BJ (cell line): ENCODE measurements at regions not wholly inside any gene's neighbourhood (a gene's known extent, or its start where the extent isn't known, plus 50 kb on each side); places are given as distances from the start of the nearest gene placed in this dataset.

Experiments
- CTCF ChIA-PET: fragments of 350-600 bp; formaldehyde crosslinking; extraction: SDS; loops from one replicate; lab custom pipeline; 2021; ENCODE audit warnings: antibody characterized with exemption, inconsistent platforms; lab: Yijun Ruan, JAX
- POLR2A ChIA-PET: fragments of 300-600 bp; sonication (Branson Sonifier 250); formaldehyde crosslinking; extraction: SDS; loops from one replicate; lab custom pipeline; 2021; ENCODE audit warnings: antibody characterized with exemption; lab: Charles Lee
- DNase-seq: peaks from one replicate; pipeline ENCODE4 v3.0.0-alpha.2; 2011; ENCODE audit warnings: low read depth
- H3K27me3 ChIP-seq: 2 replicates; pipeline ENCODE4 v1.6.0; 2011; ENCODE audit warnings: low read length; ENCODE audit not compliant: control insufficient read depth, insufficient read depth
- H3K36me3 ChIP-seq: 2 replicates; pipeline ENCODE4 v1.5.1; 2011; ENCODE audit warnings: low read length; ENCODE audit not compliant: control insufficient read depth, insufficient read depth
- H3K4me3 ChIP-seq: 2 replicates; pipeline ENCODE4 v1.5.1; 2011; ENCODE audit warnings: low read depth, mild to moderate bottlenecking, control low read depth, low read length
- TF ChIP-seq, protein P1 (sequence below): IDR thresholded peaks from 2 replicates; pipeline ENCODE4 v1.5.1; 2011; ENCODE audit warnings: low read depth, mild to moderate bottlenecking, control low read depth, inconsistent platforms, low read length, moderate library complexity; ENCODE audit not compliant: insufficient read depth

DNA sequence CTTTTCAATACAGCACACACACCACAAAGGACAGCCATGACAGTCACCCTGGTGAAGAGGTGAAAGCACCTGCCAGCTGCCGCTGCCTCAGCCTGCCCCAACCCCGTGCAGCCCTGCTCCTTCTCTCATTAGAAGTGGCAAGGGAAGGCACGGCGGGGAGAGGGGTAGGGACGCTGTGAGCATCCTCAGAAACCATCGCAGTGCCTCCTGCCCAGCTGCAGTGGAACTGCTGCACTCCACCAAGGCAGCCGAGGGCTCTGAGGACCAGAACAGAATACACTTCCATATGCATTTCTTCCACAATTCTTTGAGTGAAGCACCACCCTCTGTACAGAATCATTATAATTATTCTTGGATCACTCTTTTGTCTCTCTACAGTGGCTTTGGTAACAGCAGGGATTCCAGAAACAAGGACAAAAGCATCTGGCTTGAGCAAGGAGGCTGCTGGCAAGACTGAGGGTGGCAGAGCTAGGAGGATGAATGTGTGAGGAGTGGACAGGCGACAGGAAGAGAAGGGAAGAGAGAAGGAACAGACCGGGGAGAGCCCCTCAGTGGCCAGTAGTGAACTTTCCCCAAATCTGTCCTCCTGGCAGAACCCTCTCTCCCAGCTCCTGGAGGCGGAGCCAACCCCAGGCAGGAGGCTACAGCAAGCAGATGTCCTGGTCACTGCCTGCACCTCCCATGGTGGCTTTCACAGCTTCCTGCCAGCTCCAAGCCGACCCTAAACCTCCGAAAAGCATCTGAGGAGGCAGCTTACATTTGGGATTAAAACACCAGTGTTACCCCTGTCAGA is 73.2 kb downstream of the MTNR1A start:
- ChIA-PET POLR2A (no interaction called here), CTCF (interaction anchor here (1.3 to 3.1 kb wide), 3 partner anchors 8 to 105 kb away, joined by 3 to 10 read pairs (median 5); no protein-coding TSS in a partner anchor)

DNA sequence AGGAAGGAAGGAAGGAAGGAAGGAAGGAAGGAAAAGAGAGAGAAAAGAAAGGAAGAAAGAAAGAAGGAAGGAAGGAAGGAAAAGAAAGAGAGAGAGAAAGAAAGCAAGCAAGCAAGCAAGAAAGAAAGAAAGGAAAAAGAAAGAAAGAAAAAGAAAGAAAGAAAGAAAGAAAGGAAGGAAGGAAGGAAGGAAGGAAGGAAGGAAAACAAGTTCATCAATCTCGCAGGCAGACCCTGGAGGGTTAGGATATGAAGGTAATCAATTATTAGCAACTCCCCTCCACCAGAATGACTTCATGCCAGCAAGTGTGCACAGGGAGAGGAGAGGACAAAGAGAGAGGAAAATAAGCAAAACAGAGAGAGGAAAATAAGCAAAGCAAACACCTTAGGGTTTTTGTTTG is 80.2 kb downstream of the MTNR1A start:
- no peaks in the 10 kb centered on the region for H3K36me3 ChIP-seq
- TF ChIP-seq, protein P1, sequence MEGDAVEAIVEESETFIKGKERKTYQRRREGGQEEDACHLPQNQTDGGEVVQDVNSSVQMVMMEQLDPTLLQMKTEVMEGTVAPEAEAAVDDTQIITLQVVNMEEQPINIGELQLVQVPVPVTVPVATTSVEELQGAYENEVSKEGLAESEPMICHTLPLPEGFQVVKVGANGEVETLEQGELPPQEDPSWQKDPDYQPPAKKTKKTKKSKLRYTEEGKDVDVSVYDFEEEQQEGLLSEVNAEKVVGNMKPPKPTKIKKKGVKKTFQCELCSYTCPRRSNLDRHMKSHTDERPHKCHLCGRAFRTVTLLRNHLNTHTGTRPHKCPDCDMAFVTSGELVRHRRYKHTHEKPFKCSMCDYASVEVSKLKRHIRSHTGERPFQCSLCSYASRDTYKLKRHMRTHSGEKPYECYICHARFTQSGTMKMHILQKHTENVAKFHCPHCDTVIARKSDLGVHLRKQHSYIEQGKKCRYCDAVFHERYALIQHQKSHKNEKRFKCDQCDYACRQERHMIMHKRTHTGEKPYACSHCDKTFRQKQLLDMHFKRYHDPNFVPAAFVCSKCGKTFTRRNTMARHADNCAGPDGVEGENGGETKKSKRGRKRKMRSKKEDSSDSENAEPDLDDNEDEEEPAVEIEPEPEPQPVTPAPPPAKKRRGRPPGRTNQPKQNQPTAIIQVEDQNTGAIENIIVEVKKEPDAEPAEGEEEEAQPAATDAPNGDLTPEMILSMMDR: no peak
- POLR2A ChIA-PET: no interaction called here
- CTCF ChIA-PET: interaction anchor here (0.6 to 2.2 kb wide), 2 partner anchors 112 to 168 kb away, joined by 4 to 10 read pairs; no protein-coding TSS in a partner anchor
- H3K4me3 ChIP-seq: no peak overlapping the region
- DNase-seq: no peak
- no peaks in the 10 kb centered on the region for H3K27me3 ChIP-seq

More for the DNA sequence above, 73.2 kb downstream of the MTNR1A start:
- TF ChIP-seq, protein P1: no peak
- H3K4me3 ChIP-seq: no peak overlapping the region
- no peaks in the 10 kb centered on the region for H3K36me3 ChIP-seq
- no peak for DNase-seq
- H3K27me3 ChIP-seq: no peaks in the 10 kb centered on the region

DNA sequence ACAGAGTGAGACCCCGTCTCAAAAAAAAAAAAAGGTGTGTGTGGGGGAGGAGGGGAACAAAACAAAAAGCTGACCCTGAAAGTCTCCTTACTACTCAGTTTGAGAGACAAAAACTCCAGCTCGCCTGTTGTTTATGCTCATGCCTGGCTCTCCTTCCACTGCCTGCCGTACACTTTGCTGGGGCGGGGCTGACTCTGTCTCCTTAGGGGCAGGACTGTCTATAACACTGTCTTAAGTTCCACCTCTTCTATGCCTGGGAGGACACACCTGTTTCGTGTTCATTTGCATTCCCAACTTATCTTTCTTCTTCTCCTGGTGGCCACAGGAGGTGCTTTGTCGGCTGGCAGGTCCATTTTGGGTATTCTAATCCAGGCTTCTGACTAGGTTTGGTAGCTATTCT is 81.4 kb downstream of the MTNR1A start:
- H3K36me3 ChIP-seq: no peaks in the 10 kb centered on the region
- no peak for DNase-seq
- ChIA-PET CTCF (interaction anchor here (0.9 to 2.2 kb wide), 5 partner anchors 9 to 113 kb away, joined by 3 to 10 read pairs (median 7); no protein-coding TSS in a partner anchor), POLR2A (no interaction called here)
- no peaks in the 10 kb centered on the region for H3K27me3 ChIP-seq
- TF ChIP-seq, protein P1: no peak
- H3K4me3 ChIP-seq: no peak overlapping the region

DNA sequence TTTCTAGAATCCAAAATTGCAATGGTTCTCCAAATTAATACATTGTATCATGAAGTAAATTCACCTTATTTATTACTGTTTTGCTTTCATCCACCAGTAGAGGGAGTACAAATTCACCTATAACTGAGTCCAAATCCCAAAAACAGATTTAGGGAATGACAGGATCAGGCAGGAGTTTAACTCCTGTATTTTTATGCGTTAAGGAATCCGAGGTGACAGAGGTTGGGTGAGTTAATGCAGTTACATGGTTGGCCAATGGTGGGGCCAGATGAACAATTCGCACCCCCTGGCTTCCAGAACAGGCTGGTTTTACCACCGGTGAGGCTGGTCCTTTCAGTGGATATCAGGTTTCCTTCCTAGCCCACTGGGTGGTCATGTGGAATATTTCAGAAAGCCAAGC is 82.4 kb downstream of the MTNR1A start:
- H3K27me3 ChIP-seq: no peaks in the 10 kb centered on the region
- TF ChIP-seq, protein P1: peak; percentile 60
- H3K4me3 ChIP-seq: no peak overlapping the region
- H3K36me3 ChIP-seq: no peaks in the 10 kb centered on the region
- DNase-seq: peak; percentile 11
- CTCF ChIA-PET: interaction anchor here (0.6 to 2.2 kb wide), 9 partner anchors 9 to 136 kb away, joined by 3 to 10 read pairs (median 4); no protein-coding TSS in a partner anchor
- POLR2A ChIA-PET: no interaction called here

DNA sequence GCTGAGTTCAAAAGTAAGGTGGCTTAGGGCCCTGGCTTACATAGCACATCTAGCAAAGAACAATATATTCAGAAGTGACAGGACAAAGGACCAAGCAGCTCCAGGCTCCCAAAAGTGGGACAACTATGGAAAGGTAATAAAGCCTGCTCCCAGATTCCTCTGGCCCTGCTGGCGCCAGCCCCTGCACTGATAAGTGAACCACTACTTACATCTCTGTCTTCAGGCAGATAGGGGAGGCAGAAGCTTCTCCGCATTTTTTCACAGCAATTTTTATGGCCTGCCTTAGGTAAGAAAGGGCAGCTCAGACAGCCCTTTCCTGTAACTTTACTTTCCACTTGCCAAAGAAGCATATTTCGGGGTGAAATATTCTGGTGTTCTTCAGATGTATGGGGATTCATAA is 83.9 kb downstream of the MTNR1A start:
- Histone ChIP-seq H3K27me3 (no peaks in the 10 kb centered on the region), H3K4me3 (no peak overlapping the region), H3K36me3 (no peaks in the 10 kb centered on the region)
- ChIA-PET CTCF (interaction anchor here (1.0 to 1.6 kb wide), 3 partner anchors 11 to 120 kb away, joined by 3 read pairs; no protein-coding TSS in a partner anchor), POLR2A (no interaction called here)
- TF ChIP-seq, protein P1: no peak
- no peak for DNase-seq
